Central memory CD4-positive, alpha-beta T cell (primary cell): ENCODE measurements at regions not wholly inside any gene's neighbourhood (a gene's known extent, or its start where the extent isn't known, plus 50 kb on each side); places are given as distances from the start of the nearest gene placed in this dataset.
"Not testable (repeated sequence)": the region's sequence is repeated elsewhere in the genome, so short reads cannot be mapped to it uniquely, and the experiment has no call there.

Experiments used
- DNase-seq: peaks from one replicate; pipeline ENCODE4 v3.0.0; 2022

GRCh38 chr7:10325395-10325794 lies 648.3 kb upstream of the PHF14 start:
- DNase-seq = no peak

DNA sequence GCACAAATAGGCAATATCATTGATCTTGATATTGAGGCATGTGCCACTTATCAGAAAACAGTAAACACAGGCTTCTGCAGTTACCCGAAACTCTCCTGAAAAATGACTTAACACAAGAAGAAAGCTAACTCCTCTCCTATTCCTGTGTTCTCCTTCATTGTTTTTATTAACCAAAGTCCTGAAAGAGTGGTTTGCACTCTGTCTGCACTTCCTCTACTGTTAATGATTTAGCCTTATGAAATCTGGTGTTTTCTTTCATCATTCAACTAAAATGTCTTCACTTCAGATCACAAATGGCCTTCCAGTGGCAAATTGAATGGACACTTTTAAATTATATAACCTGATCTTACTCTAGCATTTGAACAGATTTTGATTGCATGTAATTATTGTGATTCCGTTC lies 630.6 kb upstream of the PHF14 start:
- no peak for DNase-seq

GRCh38 chr7:10346032-10346431 lies 627.6 kb upstream of the PHF14 start:
- no peak for DNase-seq

- DNase-seq = no peak
Measured at GRCh38 chr7:10355816-10356215, 617.9 kb upstream of the PHF14 start.

GRCh38 chr7:10360050-10360449 lies 613.6 kb upstream of the PHF14 start:
- DNase-seq = no peak

GRCh38 chr7:10401793-10402192 lies 571.9 kb upstream of the PHF14 start:
- DNase-seq = no peak

- no peak for DNase-seq
Measured at GRCh38 chr7:10412422-10413019, 561.2 kb upstream of the PHF14 start.

DNA sequence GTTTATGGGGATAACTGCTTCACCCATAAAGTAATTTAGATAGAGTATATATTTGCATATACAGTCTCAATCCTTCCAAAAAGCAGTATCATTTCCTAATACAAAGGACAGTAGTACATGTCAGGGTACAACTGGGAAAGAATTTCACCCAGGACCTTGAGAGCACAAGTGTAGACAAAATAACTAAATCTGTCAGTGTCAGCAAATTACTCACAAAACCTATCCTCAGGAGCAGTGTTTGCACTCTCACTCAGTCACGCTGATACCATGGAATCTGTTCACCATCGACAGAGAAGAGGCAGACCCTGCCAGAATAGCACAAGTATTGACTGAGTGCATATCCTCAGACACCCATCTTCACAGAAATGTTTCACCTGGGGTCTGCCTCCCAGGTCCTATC lies 554.7 kb upstream of the PHF14 start:
- no peak for DNase-seq

GRCh38 chr7:10429031-10429430 lies 544.6 kb upstream of the PHF14 start:
- no peak for DNase-seq

GRCh38 chr7:10429511-10429910 lies 544.2 kb upstream of the PHF14 start:
- DNase-seq = no peak

DNA sequence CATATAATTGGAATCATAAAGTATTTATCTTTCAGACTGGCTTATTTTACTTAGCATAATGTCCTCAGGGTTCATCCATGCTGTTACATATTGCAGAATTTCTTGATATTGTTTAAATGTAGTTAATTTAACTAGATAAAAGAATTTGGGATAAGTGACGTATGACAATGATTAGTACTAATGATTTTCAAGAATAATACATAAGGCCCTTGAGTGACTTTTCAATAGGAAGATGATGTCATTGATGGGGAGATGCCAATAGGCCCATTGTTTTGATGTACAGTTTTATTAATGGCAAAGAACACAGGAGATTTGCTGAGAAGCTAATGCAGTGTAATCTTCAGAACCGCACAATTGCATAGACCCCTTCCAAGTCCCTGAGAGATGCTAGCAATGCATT lies 537.4 kb upstream of the PHF14 start:
- no peak for DNase-seq

GRCh38 chr7:10439027-10439426 lies 534.6 kb upstream of the PHF14 start:
- DNase-seq = no peak

- no peak for DNase-seq
Measured at GRCh38 chr7:10455936-10456335, 517.7 kb upstream of the PHF14 start.

DNA sequence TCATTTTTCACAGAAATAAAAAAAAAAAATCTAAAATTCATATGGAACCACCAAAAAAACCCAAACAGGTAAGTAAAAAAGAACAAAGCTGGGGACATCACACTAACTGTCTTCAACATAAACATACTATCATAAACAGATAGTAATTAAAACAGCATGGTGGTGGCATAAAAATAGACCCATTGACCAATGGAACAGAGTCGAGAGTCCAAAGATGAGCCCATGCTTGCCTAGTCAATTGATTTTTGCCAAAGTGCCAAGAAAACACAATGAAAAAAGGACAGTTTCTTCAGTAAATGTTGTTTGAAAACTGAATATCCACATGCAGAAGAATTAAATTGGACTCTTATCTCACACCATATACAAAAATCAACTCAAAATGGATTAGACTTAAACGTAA lies 513.2 kb upstream of the PHF14 start:
- no peak for DNase-seq

DNA sequence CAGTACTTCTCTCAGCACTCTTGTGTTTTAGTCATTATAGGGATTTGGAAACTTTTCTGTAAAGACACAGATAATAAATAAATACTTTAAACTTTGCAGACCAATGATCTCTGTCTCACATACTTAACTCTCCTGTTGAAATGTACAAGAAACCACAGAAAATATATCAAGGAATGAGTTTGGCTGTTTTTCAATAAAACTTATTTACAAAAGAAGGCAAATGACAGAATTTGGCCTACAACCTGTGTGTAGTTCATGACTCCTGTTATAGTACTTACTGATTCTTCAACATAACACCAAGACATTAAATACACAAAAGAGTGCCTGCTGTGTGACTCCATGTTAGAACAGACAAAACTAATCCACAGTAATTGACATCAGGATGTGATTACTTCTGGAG lies 510.0 kb upstream of the PHF14 start:
- no peak for DNase-seq

DNA sequence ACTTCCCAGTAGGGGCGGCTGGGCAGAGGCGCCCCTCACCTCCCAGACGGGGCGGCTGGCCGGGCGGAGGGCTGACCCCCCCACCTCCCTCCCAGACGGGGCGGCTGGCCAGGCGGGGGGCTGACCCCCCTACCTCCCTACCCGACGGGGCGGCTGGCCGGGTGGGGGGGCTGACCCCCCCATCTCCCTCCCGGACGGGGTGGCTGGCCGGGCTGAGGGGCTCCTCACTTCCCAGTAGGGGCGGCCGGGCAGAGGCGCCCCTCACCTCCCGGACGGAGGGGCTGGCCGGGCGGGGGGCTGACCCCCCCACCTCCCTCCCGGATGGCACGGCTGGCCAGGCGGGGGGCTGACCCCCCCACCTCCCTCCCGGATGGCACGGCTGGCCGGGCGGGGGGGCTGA lies 508.1 kb upstream of the PHF14 start:
- DNase-seq = not testable (repeated sequence)

DNA sequence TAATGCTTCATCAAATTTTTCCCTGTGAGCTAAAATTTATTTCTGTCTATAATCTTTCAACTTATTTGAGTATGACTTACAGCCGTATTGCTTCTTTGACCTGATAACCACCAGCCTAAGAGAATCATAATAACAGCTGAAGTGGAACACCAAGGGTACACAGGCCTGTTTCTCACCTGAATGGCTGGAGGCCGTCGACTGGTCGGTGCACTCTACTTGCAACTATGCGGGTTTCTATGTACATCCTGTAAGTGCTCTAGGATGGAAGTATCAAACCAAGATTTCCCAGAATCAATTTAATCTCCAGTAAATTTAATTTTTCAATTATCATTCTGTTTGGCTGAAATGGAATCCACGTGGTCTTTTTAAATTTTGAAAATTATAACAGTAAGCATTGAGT lies 504.8 kb upstream of the PHF14 start:
- DNase-seq = no peak

DNA sequence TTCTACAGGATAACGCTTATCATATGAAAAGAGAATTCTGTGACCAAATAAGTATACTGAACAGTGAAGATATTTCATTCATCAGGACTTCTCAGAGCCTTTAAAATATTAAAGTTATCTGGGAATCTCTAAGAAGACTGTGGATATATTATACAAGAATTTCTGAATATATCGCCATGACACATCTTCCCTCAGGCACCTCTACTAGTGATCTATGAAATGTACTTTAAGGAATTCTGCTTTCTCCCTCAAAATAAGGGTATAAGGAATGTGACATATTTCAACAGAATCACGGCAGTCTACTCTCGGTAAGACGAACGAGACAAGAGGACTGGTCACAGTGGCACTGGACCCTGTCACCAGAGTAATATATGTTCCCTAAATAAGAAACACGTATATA lies 504.2 kb upstream of the PHF14 start:
- no peak for DNase-seq

DNA sequence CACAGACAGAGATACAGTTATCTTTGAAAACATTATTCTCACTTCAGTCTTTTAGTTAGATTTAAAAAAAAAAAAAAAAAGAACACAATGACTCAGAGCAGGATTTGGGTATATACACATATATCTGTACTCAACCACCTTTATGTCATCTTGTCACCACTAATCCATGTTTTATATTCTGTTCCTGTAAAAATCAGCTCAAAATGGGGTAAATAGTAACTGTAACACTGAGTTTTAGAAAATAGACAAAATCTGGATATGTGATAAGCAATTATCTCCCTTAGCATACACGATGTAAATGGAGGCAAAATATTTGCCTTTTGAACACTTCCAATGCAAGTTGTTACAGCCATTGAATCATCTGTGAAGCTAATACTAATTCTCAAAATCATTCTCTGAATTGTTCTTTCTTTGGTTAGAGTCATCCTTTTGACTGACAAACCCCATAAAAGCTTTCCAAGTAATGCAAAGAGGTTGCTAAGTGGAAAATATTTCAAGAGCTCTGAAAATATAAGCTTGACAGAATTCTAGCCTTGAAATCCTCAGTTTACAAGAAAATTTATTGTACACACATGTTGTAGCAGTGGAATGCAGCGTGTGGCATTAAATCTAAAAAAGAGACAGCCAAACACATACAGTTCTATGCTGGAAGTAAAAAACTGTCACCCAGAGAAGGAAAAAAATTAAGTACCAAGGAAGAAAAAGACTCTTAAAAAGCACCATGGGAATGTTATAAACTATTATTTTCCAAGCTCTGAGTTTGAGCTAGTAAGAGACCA lies 502.2 kb upstream of the PHF14 start:
- DNase-seq = no peak

GRCh38 chr7:10472115-10472514 lies 501.6 kb upstream of the PHF14 start:
- DNase-seq = no peak

GRCh38 chr7:10473569-10473968 lies 500.1 kb upstream of the PHF14 start:
- no peak for DNase-seq

DNA sequence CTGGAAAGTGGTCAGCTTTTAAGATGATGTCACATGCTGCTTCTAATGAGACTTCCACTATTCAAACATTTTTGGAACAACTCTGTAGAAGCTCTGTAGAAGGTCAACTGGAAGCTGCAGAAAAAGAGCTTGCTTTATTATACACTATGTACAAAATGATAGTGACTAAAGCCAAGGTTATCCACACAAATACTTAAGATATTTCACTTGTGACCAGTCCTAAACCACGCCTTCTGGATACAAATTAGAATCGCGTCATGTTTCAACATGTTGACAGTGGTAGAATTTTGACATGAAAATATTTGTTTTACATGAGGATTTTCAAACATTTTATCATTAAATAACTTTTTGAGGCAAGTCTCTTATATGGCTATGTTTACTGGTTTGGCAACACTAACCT lies 499.6 kb upstream of the PHF14 start:
- DNase-seq = no peak

GRCh38 chr7:10475940-10476641 lies 497.6 kb upstream of the PHF14 start:
- no peak for DNase-seq

DNA sequence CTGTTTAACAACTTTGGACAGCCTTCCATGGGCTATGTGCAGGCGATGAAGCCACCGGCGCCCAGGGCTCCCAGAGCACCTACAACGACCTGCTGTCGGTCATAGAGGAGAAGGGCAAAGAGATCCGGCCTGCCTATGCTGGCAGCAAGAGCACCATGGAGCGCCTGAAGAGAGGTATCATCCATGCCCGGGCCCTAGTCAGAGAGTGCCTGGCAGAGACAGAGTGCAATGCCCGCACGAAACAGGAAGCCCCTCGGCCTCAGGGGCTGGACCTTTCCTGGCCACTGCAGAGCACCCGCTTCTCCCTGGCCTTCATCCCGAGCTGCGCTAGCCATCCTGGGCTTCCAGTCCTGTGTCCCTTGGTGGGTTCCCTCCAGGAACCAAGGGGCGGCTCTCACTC lies 497.0 kb upstream of the PHF14 start:
- no peak for DNase-seq
